Kidney epithelial cell (primary cell): ENCODE measurements at regions not wholly inside any gene's neighbourhood (a gene's known extent, or its start where the extent isn't known, plus 50 kb on each side); places are given as distances from the start of the nearest gene placed in this dataset.
"Not testable (repeated sequence)": the region's sequence is repeated elsewhere in the genome, so short reads cannot be mapped to it uniquely, and the experiment has no call there.

Source experiments
- DNase-seq: peaks from one replicate; pipeline ENCODE4 v3.0.0-alpha.2; 2010; ENCODE audit warnings: low read depth
- H3K27me3 ChIP-seq: 2 replicates; pipeline ENCODE4 v1.6.0; 2011; ENCODE audit warnings: low read length; ENCODE audit not compliant: control insufficient read depth, insufficient read depth
- H3K36me3 ChIP-seq: 2 replicates; pipeline ENCODE4 v1.5.1; 2011; ENCODE audit warnings: low read length; ENCODE audit not compliant: control insufficient read depth, insufficient read depth
- H3K4me3 ChIP-seq: 2 replicates; pipeline ENCODE4 v1.5.1; 2011; ENCODE audit warnings: low read depth, mild to moderate bottlenecking, control low read depth, low read length
- TF ChIP-seq, protein P1 (sequence below): IDR thresholded peaks from 2 replicates; pipeline ENCODE4 v1.5.1; 2011; ENCODE audit warnings: mild to moderate bottlenecking, moderate library complexity, low read length, control low read depth, inconsistent platforms; ENCODE audit not compliant: insufficient read depth, poor library complexity, severe bottlenecking

DNA sequence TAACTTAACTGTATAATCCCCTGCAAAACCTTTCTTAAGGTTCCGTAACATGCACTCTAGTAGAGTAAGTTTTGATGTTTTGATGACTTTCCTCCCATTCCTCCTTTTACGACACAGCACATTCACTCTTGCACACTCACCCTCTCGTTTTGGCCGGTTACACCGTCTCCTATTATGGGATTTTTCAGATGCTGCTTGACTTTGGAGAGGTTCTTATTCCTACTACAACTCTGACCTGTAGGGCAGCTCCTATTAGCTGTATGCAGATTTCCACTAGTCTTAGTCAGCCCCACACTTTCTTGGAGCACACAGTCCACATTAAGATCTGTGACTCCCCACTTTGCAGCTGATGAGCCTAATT is 223.7 kb upstream of the SYNCRIP start:
- no peak for DNase-seq
- H3K27me3 ChIP-seq: no peaks in the 10 kb centered on the region
- H3K4me3 ChIP-seq: no peak overlapping the region
- TF ChIP-seq, protein P1, sequence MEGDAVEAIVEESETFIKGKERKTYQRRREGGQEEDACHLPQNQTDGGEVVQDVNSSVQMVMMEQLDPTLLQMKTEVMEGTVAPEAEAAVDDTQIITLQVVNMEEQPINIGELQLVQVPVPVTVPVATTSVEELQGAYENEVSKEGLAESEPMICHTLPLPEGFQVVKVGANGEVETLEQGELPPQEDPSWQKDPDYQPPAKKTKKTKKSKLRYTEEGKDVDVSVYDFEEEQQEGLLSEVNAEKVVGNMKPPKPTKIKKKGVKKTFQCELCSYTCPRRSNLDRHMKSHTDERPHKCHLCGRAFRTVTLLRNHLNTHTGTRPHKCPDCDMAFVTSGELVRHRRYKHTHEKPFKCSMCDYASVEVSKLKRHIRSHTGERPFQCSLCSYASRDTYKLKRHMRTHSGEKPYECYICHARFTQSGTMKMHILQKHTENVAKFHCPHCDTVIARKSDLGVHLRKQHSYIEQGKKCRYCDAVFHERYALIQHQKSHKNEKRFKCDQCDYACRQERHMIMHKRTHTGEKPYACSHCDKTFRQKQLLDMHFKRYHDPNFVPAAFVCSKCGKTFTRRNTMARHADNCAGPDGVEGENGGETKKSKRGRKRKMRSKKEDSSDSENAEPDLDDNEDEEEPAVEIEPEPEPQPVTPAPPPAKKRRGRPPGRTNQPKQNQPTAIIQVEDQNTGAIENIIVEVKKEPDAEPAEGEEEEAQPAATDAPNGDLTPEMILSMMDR: no peak
- no peaks in the 10 kb centered on the region for H3K36me3 ChIP-seq

DNA sequence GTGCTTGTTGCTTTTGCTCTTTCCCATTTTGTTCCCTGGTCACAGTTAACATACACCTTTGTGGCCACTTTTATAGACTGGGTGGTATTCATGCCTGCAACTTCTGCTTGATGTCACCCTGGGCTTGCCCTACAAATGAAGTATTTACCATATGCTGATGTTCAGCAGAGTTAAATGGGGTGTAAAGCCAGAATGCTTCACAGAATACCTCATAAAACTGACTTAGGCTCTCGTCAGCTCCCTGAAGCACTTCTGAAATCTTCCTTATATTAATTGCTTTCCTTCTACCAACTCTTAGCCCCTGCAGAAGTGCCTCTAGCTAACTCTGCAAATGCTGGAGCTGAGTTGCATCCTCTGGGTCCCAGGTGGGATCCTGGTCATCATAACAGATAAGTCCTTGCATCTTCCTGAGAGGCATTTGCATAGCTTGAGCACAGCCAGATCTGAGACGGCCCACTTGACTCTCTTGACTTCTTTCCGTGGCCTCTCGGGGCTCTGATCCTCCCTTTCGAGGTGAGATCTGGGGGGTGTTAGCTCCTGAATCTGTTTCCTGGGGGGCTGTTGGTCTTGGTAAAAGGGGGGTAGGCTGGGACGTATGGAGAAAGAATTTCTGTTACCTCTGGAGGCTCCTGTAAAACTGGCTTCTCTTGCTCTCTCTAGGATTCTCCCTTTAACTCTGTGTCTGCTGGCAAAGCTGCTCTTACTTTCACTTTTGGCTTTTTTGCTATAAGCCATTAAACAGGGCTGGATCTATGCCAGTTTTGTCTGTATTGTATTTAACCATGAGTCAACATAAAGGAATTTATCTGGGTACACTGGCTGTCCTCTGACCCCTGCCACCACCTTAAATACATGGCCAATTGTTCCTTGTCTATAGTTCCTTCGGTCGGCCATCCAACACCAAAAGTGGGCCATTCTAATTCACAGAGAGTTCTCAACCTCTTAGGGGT is 223.0 kb upstream of the SYNCRIP start:
- TF ChIP-seq, protein P1: no peak
- peak; percentile 61 for DNase-seq
- no peaks in the 10 kb centered on the region for H3K27me3 ChIP-seq
- H3K4me3 ChIP-seq: peak overlapping the region; percentile 44
- H3K36me3 ChIP-seq: no peaks in the 10 kb centered on the region

DNA sequence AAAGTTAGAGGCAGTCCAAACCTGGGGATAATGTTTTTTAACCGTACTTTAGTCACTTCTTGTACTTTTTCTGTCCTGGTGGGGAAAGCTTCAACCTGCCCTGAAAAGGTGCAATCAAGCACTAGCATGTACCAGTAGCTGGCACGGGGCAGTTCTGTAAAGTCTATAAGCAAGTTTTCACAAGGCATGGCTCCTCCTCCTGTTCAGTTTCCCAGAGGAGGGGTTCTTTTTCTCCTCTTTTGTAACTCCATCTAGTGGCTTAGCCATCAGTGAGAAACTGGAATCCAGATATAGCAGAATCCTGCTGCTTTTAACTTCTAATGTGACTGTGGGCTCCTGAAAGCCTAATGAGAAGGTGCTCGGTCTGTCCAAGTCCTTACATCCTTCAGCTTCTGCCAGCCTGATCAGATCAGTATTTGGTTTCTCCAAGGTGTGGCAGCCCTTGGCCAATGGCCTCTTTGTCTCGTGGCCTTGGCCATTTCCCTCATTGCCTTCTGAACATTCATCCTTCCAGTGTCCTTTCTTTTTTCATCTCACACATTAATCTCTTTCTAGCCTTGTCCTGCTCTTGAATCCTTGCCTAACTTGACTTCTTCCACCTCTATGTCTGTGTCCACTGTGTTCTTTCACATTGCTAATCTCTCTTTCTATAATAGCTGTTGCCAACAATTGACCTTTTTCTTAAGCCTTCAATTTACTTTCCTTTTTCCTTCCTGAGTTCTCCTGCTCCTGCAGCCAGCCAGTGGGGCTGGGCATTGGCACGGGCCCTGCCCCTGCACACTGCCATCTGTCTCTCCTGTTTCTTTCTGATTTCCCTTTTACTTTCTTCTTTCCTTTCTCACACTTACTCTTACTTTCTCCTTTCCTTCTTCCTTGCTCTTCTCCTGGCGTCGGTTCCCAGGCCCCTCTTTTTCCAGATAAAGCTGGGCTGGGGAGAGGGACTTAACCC is 222.0 kb upstream of the SYNCRIP start:
- TF ChIP-seq, protein P1: no peak
- Histone ChIP-seq H3K27me3 (no peaks in the 10 kb centered on the region), H3K36me3 (no peaks in the 10 kb centered on the region), H3K4me3 (no peak overlapping the region)
- no peak for DNase-seq

DNA sequence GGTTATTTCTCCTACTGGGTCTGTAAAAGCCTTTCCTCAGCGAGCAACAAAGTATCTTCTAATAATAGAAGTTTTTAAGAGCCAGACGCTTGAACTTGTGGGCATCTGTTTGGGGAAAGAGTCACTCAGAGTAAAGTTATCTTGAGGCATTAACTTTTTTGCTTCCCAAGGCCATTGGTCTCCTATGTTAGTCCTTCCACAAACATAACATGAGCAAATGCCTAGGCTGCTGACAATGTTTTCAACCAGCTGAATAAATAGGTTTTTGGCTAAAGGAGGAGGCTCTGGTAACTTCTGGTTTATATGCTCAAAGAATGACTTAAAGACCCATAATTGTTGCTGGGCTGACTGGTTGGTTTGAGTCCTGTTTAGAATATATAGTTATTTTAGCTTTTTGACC is 213.5 kb upstream of the SYNCRIP start:
- Histone ChIP-seq H3K4me3 (no peak overlapping the region), H3K27me3 (no peaks in the 10 kb centered on the region), H3K36me3 (no peaks in the 10 kb centered on the region)
- TF ChIP-seq, protein P1: no peak
- no peak for DNase-seq

DNA sequence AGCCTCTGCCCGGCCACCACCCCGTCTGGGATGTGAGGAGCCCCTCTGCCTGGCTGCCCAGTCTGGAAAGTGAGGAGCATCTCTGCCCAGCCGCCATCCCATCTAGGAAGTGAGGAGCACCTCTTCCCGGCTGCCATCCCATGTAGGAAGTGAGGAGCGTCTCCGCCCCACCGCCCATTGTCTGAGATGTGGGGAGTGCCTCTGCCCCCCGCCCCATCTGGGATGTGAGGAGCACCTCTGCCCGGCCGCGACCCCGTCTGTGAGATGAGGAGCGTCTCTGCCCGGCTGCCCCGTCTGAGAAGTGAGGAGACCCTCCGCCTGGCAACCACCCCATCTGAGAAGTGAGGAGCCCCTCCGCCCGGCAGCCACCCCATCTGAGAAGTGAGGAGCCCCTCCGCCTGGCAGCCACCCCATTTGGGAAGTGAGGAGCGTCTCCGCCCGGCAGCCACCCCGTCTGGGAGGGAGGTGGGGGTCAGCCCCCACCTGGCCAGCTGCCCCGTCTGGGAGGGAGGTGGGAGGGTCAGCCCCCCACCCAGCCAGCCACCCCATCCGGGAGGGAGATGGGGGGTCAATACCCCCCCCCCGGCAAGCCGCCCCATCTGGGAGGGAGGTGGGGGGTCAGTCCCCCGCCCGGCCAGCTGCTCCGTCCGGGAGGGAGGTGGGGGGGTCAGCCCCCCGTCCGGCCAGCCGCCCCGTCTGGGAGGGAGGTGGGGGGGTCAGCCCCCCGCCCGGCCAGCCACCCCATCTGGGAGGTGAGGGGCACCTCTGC is 195.8 kb upstream of the SYNCRIP start:
- not testable (repeated sequence) for H3K36me3 ChIP-seq

More for the DNA sequence above, 195.8 kb upstream of the SYNCRIP start:
- H3K27me3 ChIP-seq, H3K4me3 ChIP-seq, DNase-seq: not testable (repeated sequence)
